IMR-90 (cell line): ENCODE measurements at regions not wholly inside any gene's neighbourhood (a gene's known extent, or its start where the extent isn't known, plus 50 kb on each side); places are given as distances from the start of the nearest gene placed in this dataset.

ENCODE experiments used
- ATAC-seq: fragments of 200-7000 bp; cut with Tn5 transposase; 2 replicates; pipeline ENCODE4 v1.9.1; 2020; ENCODE audit warnings: low read depth, mild to moderate bottlenecking, moderate library complexity
- BruUV-seq: library from RNA; stranded (reverse); fragments of 400-500 nt; replicated peaks from 2 replicates; lab custom pipeline; 2021; lab: Mats Ljungman, UMichigan
- CTCF ChIA-PET: fragments of 300-600 bp; formaldehyde crosslinking; extraction: SDS; loops from one replicate; lab custom pipeline; 2021; ENCODE audit warnings: antibody characterized with exemption; lab: Yijun Ruan, JAX
- POLR2A ChIA-PET: fragments of 300-600 bp; sonication (Branson Sonifier 250); formaldehyde crosslinking; loops from one replicate; lab custom pipeline; 2022; ENCODE audit warnings: antibody characterized with exemption; ENCODE audit not compliant: unreplicated experiment; lab: Charles Lee
- DNase-seq: peaks from one replicate; pipeline ENCODE4 v3.0.0; 2013
- H2AFZ ChIP-seq: replicated peaks from 2 replicates; pipeline ENCODE3; 2013; ENCODE audit warnings: low read length, mild to moderate bottlenecking; ENCODE audit not compliant: poor library complexity
- H2AK5ac ChIP-seq: 2 replicates; pipeline ENCODE4 v1.6.1; 2013; ENCODE audit warnings: low read depth, low read length, inconsistent platforms
- H2AK9ac ChIP-seq: replicated peaks from 2 replicates; pipeline ENCODE3; 2013; ENCODE audit warnings: mild to moderate bottlenecking, low read depth, low read length, moderate library complexity; ENCODE audit not compliant: poor library complexity
- H2BK120ac ChIP-seq: 2 replicates; pipeline ENCODE4 v1.6.1; 2013; ENCODE audit warnings: low read depth, low read length, inconsistent platforms
- H2BK15ac ChIP-seq: 3 replicates; pipeline ENCODE4 v1.6.1; 2013; ENCODE audit warnings: low read depth, low read length, inconsistent platforms
- H2BK20ac ChIP-seq: 2 replicates; pipeline ENCODE4 v1.6.1; 2013; ENCODE audit warnings: low read depth, mild to moderate bottlenecking, inconsistent platforms, low read length, moderate library complexity
- H2BK5ac ChIP-seq: 2 replicates; pipeline ENCODE4 v1.6.1; 2013; ENCODE audit warnings: mild to moderate bottlenecking, low read depth, low read length, inconsistent platforms; ENCODE audit not compliant: poor library complexity, severe bottlenecking
- H3K14ac ChIP-seq: replicated peaks from 2 replicates; pipeline ENCODE4 v1.6.1; 2013; ENCODE audit warnings: low read depth, low read length, inconsistent platforms
- H3K18ac ChIP-seq: 2 replicates; pipeline ENCODE4 v1.6.1; 2013; ENCODE audit warnings: low read depth, low read length, control low read depth
- H3K23ac ChIP-seq: 2 replicates; pipeline ENCODE4 v1.6.1; 2013; ENCODE audit warnings: low read depth, low read length, inconsistent platforms
- H3K27ac ChIP-seq: 2 replicates; pipeline ENCODE4 v1.5.1; 2013; ENCODE audit warnings: mild to moderate bottlenecking, control low read depth, low read length; ENCODE audit not compliant: insufficient read depth
- H3K27me3 ChIP-seq: 2 replicates; pipeline ENCODE4 v1.6.1; 2013; ENCODE audit warnings: low read length; ENCODE audit not compliant: control insufficient read depth, insufficient read depth
- H3K36me3 ChIP-seq: 2 replicates; pipeline ENCODE4 v1.6.1; 2013; ENCODE audit warnings: low read length, mixed read lengths; ENCODE audit not compliant: control insufficient read depth, insufficient read depth
- H3K4ac ChIP-seq: 2 replicates; pipeline ENCODE4 v1.6.1; 2013; ENCODE audit warnings: low read depth, low read length, inconsistent platforms
- H3K4me1 ChIP-seq: 2 replicates; pipeline ENCODE4 v1.6.1; 2013; ENCODE audit warnings: low read length, mixed read lengths; ENCODE audit not compliant: control insufficient read depth, insufficient read depth
- H3K4me2 ChIP-seq: 2 replicates; pipeline ENCODE4 v1.6.1; 2013; ENCODE audit warnings: low read depth, mild to moderate bottlenecking, control low read depth, low read length, moderate library complexity
- H3K4me3 ChIP-seq: 2 replicates; pipeline ENCODE4 v1.5.1; 2013; ENCODE audit warnings: low read depth, mild to moderate bottlenecking, control low read depth, low read length, moderate library complexity; ENCODE audit not compliant: insufficient read depth
- H3K56ac ChIP-seq: 2 replicates; pipeline ENCODE4 v1.6.1; 2013; ENCODE audit warnings: low read length, inconsistent platforms; ENCODE audit not compliant: insufficient read depth; ENCODE audit errors: extremely low read depth
- H3K79me1 ChIP-seq, 2 experiments: 2 replicates each; pipeline ENCODE4 v1.6.1; 2013; ENCODE audit warnings: low read length in 2 of 2, inconsistent platforms in 1 of 2, low read depth in 1 of 2
- H3K9ac ChIP-seq: 2 replicates; pipeline ENCODE4 v1.6.1; 2013; ENCODE audit warnings: low read depth, low read length, control low read depth
- H3K9me1 ChIP-seq: 2 replicates; pipeline ENCODE4 v1.6.1; 2013; ENCODE audit warnings: low read length, inconsistent platforms; ENCODE audit not compliant: insufficient read depth
- H3K9me3 ChIP-seq: 2 replicates; pipeline ENCODE4 v1.6.1; 2013; ENCODE audit warnings: low read length; ENCODE audit not compliant: control insufficient read depth, insufficient read depth
- H4K20me1 ChIP-seq: 2 replicates; pipeline ENCODE4 v1.6.1; 2013; ENCODE audit warnings: low read length, inconsistent platforms; ENCODE audit not compliant: insufficient read depth
- H4K5ac ChIP-seq: 2 replicates; pipeline ENCODE4 v1.6.1; 2013; ENCODE audit warnings: mild to moderate bottlenecking, low read depth, low read length, control low read depth
- H4K8ac ChIP-seq, 2 experiments: 2 replicates each; pipeline ENCODE4 v1.6.1; 2013; ENCODE audit warnings: low read depth in 2 of 2, low read length in 2 of 2, control low read depth in 1 of 2, inconsistent platforms in 1 of 2
- H4K91ac ChIP-seq: 2 replicates; pipeline ENCODE4 v1.6.1; 2013; ENCODE audit warnings: low read depth, low read length, inconsistent platforms; ENCODE audit not compliant: insufficient read depth
- BHLHE40 ChIP-seq: fragments of 150-350 bp; IDR thresholded peaks from 2 replicates; pipeline ENCODE4 v1.6.1; 2016; ENCODE audit warnings: mild to moderate bottlenecking, low read depth, low read length
- CEBPB ChIP-seq: IDR thresholded peaks from 2 replicates; pipeline ENCODE4 v1.6.1; 2012; ENCODE audit warnings: low read depth, low read length, improper control_type of control experiment
- CHD1 ChIP-seq: IDR thresholded peaks from 2 replicates; pipeline ENCODE4 v1.6.1; 2012; ENCODE audit warnings: low read depth, low read length, improper control_type of control experiment
- FOS ChIP-seq: fragments of 150-350 bp; IDR thresholded peaks from 2 replicates; pipeline ENCODE4 v1.6.1; 2016; ENCODE audit warnings: low read depth, low read length
- MXI1 ChIP-seq: IDR thresholded peaks from 2 replicates; pipeline ENCODE4 v1.6.1; 2012; ENCODE audit warnings: low read depth, mild to moderate bottlenecking, low read length, moderate library complexity, borderline replicate concordance
- RFX5 ChIP-seq: IDR thresholded peaks from 2 replicates; pipeline ENCODE4 v1.8.0; 2012; ENCODE audit warnings: low read depth, mild to moderate bottlenecking, low read length, moderate library complexity
- SMC3 ChIP-seq: fragments of 150-350 bp; IDR thresholded peaks from 2 replicates; pipeline ENCODE4 v1.6.1; 2016; ENCODE audit warnings: low read depth, mild to moderate bottlenecking, antibody characterized with exemption, low read length, moderate library complexity
- WGBS, 2 experiments: methylation state at CpG; one replicate each; pipeline versions ENCODE4 v1.1.5 to v1.1.7; 2013; ENCODE audit warnings: missing lambda C conversion rate in 2 of 2; ENCODE audit not compliant: insufficient read length in 1 of 2; ENCODE audit errors: extremely low coverage in 2 of 2; 5-methylcytosine and 5-hydroxymethylcytosine counted together
- dilution Hi-C: fragments of 300-500 bp; cut with HindIII; formaldehyde crosslinking; loops from one replicate; pipeline ENCODE4 v1.14.3; 2018; ENCODE audit warnings: low sequenced_read_pairs; ENCODE audit not compliant: unreplicated experiment
- in situ Hi-C: fragments of 300-500 bp; cut with MboI; formaldehyde crosslinking; loops from 3 replicates; pipeline ENCODE4 v1.14.3; 2019; ENCODE audit warnings: low sequenced_read_pairs, inconsistent platforms, mixed read lengths
- intact Hi-C: fragments of 100-400 bp; cut with micrococcal nuclease; formaldehyde crosslinking; loops from 2 replicates; pipeline ENCODE4 v1.10.0; 2022
- TF ChIP-seq, protein P1 (sequence below): conservative IDR thresholded peaks from 2 replicates; pipeline ENCODE4 v1.5.1; 2012; ENCODE audit warnings: mild to moderate bottlenecking, low read depth, low read length, improper control_type of control experiment

DNA sequence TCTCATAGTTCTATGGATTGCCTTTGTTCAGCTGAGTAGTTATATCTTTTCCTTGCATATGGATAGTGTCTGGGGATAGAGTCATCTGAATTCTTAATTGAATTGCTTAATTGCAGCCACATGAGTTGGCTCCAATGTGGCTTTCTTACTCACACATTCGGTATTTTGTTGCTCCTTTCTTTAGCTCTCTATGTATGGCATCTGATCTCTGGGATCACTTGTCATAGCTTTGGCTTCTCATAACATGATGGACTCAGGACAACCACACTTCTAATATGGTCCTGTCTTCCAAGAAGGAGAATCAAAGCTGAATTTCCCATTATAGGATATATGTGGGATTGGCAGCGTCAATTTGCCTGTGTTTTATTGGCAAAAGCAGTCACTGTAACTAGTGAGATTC lies 716.2 kb downstream of the NCAM2 start:
- TF ChIP-seq BHLHE40, result peak; percentile 48; the same call in 1 of the 2 replicates
- no peak for TF ChIP-seq MXI1
- no peak for TF ChIP-seq SMC3
- TF ChIP-seq CHD1, result no peak
- TF ChIP-seq CEBPB, result peak; percentile 88
- TF ChIP-seq, protein P1, sequence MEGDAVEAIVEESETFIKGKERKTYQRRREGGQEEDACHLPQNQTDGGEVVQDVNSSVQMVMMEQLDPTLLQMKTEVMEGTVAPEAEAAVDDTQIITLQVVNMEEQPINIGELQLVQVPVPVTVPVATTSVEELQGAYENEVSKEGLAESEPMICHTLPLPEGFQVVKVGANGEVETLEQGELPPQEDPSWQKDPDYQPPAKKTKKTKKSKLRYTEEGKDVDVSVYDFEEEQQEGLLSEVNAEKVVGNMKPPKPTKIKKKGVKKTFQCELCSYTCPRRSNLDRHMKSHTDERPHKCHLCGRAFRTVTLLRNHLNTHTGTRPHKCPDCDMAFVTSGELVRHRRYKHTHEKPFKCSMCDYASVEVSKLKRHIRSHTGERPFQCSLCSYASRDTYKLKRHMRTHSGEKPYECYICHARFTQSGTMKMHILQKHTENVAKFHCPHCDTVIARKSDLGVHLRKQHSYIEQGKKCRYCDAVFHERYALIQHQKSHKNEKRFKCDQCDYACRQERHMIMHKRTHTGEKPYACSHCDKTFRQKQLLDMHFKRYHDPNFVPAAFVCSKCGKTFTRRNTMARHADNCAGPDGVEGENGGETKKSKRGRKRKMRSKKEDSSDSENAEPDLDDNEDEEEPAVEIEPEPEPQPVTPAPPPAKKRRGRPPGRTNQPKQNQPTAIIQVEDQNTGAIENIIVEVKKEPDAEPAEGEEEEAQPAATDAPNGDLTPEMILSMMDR, result no peak
- no peak for TF ChIP-seq RFX5
- 0 out of 2 replicates have a peak, but pooled peaks have one; percentile 11 for TF ChIP-seq FOS
- H3K9me3 ChIP-seq, result no peaks in the 10 kb centered on the region
- peak overlapping the region; percentile 93; the same call in 1 of the 2 replicates for H4K5ac ChIP-seq
- H4K8ac ChIP-seq, result peak overlapping the region; percentile 65 to 67; a peak in 3 of 4 replicates
- peak overlapping the region; percentile 47; the same call in 1 of the 2 replicates for H3K4me2 ChIP-seq
- H2AK9ac ChIP-seq, result no peak overlapping the region
- no peaks in the 10 kb centered on the region for H3K79me1 ChIP-seq
- H3K23ac ChIP-seq, result peak overlapping the region; percentile 55; the same call in 1 of the 2 replicates
- H3K56ac ChIP-seq, result peak overlapping the region; percentile 82
- H3K27me3 ChIP-seq, result no peaks in the 10 kb centered on the region
- H2BK5ac ChIP-seq, result peak overlapping the region; percentile 98
- H3K4me1 ChIP-seq, result no peaks in the 10 kb centered on the region; the same call in 1 of the 2 replicates
- peak overlapping the region; percentile 50 for H3K14ac ChIP-seq
- no peaks in the 10 kb centered on the region for H4K20me1 ChIP-seq
- no TSS peak for BruUV-seq
- no CpG with 5 or more reads among the region's 2 CpGs for WGBS, 2 experiments
- H3K9me1 ChIP-seq, result no peaks in the 10 kb centered on the region
- H3K4ac ChIP-seq, result peak overlapping the region; percentile 57; the same call in 1 of the 2 replicates
- CTCF ChIA-PET, result no interaction called here
- peak overlapping the region; percentile 92 for H4K91ac ChIP-seq
- dilution Hi-C loops (no loop called here), in situ Hi-C loops (no loop called here), intact Hi-C loops (no loop called here)
- DNase-seq (peak; percentile 82), ATAC-seq (peak; percentile 55)
- no peak overlapping the region for H2AFZ ChIP-seq
- peak overlapping the region; percentile 88 for H2BK120ac ChIP-seq
- H3K4me3 ChIP-seq, result no peak overlapping the region
- POLR2A ChIA-PET, result no interaction called here
- H2BK20ac ChIP-seq, result peak overlapping the region; percentile 87
- H3K36me3 ChIP-seq, result no peaks in the 10 kb centered on the region
- H2AK5ac ChIP-seq, result peak overlapping the region; percentile 30
- H3K9ac ChIP-seq, result no peak overlapping the region; the same call in 1 of the 2 replicates
- H2BK15ac ChIP-seq, result peak overlapping the region; percentile 51; the same call in 1 of the 3 replicates
- peak overlapping the region; percentile 21; the same call in 1 of the 2 replicates for H3K27ac ChIP-seq
- H3K18ac ChIP-seq, result peak overlapping the region; percentile 99; the same call in 1 of the 2 replicates
